Dendritic cell treated with granulocyte-macrophage colony-stimulating factor and Interleukin-4, amounts not matched to agents 40 ng/mL and 50 ng/mL, for 4 days (primary cell): ENCODE measurements at regions not wholly inside any gene's neighbourhood (a gene's known extent, or its start where the extent isn't known, plus 50 kb on each side); places are given as distances from the start of the nearest gene placed in this dataset.

Experiments used
- H3K27ac Mint-ChIP-seq: one replicate; pipeline ENCODE4 v1.8.0; 2022; ENCODE audit warnings: mild to moderate bottlenecking, mixed read lengths
- H3K27me3 Mint-ChIP-seq: one replicate; pipeline ENCODE4 v1.8.0; 2022; ENCODE audit warnings: mild to moderate bottlenecking, mixed read lengths
- H3K36me3 Mint-ChIP-seq: one replicate; pipeline ENCODE4 v1.8.0; 2022; ENCODE audit warnings: low read depth, mixed read lengths
- H3K4me1 Mint-ChIP-seq: one replicate; pipeline ENCODE4 v1.8.0; 2022; ENCODE audit warnings: low read depth, mixed read lengths
- H3K4me3 Mint-ChIP-seq: one replicate; pipeline ENCODE4 v1.8.0; 2022; ENCODE audit warnings: mild to moderate bottlenecking, moderate library complexity, mixed read lengths
- H3K9me3 Mint-ChIP-seq: one replicate; pipeline ENCODE4 v1.8.0; 2022; ENCODE audit warnings: mixed read lengths
- intact Hi-C: fragments of 100-400 bp; cut with micrococcal nuclease; formaldehyde crosslinking; loops from one replicate; pipeline ENCODE4 v1.15.0; 2022

DNA sequence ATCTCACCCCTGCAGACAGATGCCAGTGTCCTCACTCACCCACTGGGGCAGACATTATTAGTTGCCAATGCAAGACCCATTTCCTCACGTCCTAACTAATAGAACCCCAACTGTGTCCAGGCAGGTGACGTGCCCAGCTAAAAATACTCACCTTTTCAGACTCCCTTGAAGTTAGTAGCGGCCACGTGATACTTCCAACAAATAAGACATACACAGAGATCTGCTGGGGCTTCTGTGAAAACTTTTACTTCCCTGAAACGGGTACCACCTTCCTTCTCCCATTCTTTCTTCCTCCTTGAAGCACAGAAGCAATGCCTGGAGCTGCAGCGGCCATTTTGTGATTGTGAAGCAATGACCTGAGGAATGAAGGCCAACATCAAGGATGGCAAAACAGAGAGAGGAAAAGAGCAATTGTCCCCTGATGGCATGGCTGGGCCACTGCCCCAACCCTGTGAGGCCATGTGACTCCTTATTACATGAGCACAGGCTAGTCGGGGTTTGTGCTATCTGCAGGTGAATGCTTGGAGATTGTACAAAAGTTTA lies 74.4 kb upstream of the TMPRSS2 start:
- Mint-ChIP-seq H3K27ac (no peak overlapping the region), H3K9me3 (peaks cover 11% of the 10 kb centered on the region), H3K36me3 (no peaks in the 10 kb centered on the region), H3K4me1 (no peaks in the 10 kb centered on the region), H3K27me3 (peaks cover 6% of the 10 kb centered on the region), H3K4me3 (no peak overlapping the region)
- intact Hi-C loops: no loop called here

DNA sequence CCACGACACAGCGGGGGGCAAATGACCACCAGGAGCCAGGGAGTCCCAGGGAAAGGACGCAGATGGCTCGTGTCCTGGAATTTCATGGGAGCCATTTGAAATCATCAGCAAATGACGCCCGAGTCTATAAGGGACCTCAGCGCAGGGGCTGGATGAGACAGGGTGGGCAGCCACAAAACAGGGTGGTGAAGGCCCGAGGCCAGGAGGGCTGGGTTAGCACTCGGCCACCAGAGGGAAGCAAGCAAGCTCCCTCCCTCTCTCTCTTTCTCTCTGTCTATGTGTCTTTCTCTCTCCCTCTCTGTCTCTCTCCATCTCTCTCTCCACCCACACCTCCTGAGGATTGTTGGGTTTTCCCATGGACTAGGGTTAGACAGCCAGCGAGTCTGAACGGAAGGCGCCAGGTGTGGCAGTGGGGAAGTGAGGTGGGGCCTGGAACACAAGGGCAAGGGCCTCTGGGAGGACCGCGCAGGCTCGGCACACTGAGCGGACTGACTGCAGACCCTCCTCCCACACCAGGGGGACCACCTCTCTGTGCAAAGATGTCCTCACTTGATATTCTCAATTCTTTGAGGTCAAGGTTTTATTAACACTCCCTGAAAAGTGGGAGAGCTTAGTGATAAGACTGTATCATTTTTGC lies 73.8 kb upstream of the TMPRSS2 start:
- Mint-ChIP-seq H3K9me3 (peaks cover 11% of the 10 kb centered on the region), H3K4me3 (no peak overlapping the region), H3K4me1 (no peaks in the 10 kb centered on the region), H3K27me3 (peaks cover 6% of the 10 kb centered on the region), H3K27ac (no peak overlapping the region), H3K36me3 (no peaks in the 10 kb centered on the region)
- intact Hi-C loops: no loop called here

DNA sequence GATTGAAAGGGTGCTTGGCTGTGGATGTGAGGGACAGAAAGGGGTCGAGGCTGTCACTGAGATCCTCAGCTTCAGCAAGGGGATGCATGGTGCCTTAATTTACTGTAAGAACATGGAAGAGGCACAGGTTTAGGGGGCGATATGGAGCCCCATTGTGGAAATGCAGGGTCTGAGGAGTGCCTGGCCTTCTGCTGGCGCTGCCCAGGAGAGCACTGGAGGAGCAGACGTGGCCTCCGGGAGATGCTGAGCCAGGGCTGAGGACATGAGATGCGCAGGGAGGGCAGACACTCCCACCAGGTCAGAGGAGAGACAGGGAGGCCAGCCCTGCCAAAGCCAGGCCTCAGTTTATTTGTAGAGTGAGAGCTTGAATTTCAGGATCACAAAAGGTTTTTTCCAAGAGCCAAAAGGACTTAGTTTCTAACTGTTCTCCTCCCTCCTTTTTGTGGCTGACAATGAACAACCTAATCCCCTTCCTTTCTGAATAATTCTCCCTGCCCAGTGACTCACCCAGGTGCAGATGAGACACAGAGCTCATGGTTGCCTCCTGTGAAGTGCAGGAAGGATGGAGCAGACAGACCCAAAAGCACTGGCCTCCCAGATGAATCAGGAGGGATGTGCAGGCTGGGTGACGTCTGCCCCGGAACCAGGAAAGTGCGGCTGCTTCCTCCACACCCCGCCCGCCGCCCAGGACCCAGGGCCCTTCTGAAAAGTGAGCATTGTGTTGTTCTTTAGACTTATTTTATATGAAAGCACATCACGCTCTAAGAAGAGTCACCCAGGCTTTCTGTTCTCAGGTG lies 73.0 kb upstream of the TMPRSS2 start:
- no peak overlapping the region for H3K4me3 Mint-ChIP-seq
- no peaks in the 10 kb centered on the region for H3K36me3 Mint-ChIP-seq
- intact Hi-C loops: no loop called here

DNA sequence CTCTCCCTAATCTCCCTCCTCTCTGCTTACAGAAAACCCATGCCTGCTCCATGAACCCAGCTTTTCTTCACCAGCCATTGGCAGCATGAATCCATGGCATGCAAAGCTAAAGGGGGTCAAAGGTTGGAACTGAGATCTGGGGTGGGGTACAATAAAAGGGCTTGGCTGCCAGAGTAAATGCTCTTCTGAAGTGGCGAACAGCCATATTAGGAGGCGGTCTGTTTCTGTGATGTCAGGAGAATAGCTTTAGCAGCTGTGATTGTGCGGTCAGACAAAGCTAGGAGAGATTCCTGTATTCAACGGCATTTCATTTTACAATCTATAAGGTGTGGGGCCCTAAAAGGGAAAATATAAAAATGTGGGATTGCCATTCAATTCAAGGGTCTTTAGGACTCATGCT lies 71.7 kb upstream of the TMPRSS2 start:
- Mint-ChIP-seq H3K27ac (no peak overlapping the region), H3K4me3 (no peak overlapping the region), H3K36me3 (no peaks in the 10 kb centered on the region), H3K27me3 (peaks cover 6% of the 10 kb centered on the region), H3K4me1 (no peaks in the 10 kb centered on the region), H3K9me3 (peaks cover 11% of the 10 kb centered on the region)
- intact Hi-C loops: no loop called here

More for the DNA sequence above, 73.0 kb upstream of the TMPRSS2 start:
- H3K4me1 Mint-ChIP-seq: no peaks in the 10 kb centered on the region
- H3K27ac Mint-ChIP-seq: no peak overlapping the region
- peaks cover 6% of the 10 kb centered on the region for H3K27me3 Mint-ChIP-seq
- H3K9me3 Mint-ChIP-seq: peaks cover 11% of the 10 kb centered on the region

DNA sequence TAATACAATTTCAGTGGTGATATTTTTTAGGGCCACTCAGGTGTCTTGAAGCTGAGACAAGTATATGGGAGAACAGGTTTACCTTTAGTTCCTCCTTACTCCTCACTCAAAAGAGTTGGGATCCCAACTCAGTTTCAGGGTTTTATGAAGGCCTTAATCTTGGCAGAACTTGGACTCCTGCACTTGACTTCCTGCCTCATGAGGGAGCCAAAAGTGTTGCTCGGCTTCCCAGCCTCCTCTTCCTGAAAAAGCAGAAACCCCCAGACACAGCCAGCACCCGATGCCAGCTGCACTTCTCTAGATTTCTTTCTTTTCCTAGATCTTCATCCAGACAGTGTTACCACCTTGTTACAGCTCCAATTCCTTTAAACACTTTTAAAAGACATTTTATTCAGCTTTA lies 70.8 kb upstream of the TMPRSS2 start:
- no peaks in the 10 kb centered on the region for H3K4me1 Mint-ChIP-seq
- H3K27ac Mint-ChIP-seq: no peak overlapping the region
- intact Hi-C loops: no loop called here
- no peaks in the 10 kb centered on the region for H3K36me3 Mint-ChIP-seq
- no peak overlapping the region for H3K4me3 Mint-ChIP-seq
- peaks cover 11% of the 10 kb centered on the region for H3K9me3 Mint-ChIP-seq
- H3K27me3 Mint-ChIP-seq: peaks cover 6% of the 10 kb centered on the region

DNA sequence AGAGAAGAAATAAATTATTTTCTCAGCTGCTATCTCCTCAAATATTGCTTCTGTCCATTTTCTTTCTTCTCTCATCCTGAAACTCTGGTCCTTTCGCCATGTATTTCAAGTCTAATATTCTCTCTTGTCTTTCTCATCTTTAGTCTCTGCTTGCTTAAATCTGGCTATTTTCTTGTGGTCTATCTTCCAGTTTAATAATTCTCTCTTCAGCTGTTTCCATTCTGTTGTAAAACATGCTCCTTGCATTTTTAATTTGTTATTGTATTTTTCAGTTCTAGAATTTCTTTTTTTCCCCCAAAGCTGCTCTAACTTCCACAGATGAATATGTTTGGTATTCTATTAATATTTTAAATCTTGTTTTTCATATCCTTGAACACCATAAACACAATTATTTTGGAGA lies 70.1 kb upstream of the TMPRSS2 start:
- Mint-ChIP-seq H3K36me3 (no peaks in the 10 kb centered on the region), H3K4me3 (no peak overlapping the region), H3K4me1 (no peaks in the 10 kb centered on the region), H3K9me3 (peaks cover 11% of the 10 kb centered on the region), H3K27ac (no peak overlapping the region), H3K27me3 (peaks cover 6% of the 10 kb centered on the region)
- intact Hi-C loops: no loop called here

DNA sequence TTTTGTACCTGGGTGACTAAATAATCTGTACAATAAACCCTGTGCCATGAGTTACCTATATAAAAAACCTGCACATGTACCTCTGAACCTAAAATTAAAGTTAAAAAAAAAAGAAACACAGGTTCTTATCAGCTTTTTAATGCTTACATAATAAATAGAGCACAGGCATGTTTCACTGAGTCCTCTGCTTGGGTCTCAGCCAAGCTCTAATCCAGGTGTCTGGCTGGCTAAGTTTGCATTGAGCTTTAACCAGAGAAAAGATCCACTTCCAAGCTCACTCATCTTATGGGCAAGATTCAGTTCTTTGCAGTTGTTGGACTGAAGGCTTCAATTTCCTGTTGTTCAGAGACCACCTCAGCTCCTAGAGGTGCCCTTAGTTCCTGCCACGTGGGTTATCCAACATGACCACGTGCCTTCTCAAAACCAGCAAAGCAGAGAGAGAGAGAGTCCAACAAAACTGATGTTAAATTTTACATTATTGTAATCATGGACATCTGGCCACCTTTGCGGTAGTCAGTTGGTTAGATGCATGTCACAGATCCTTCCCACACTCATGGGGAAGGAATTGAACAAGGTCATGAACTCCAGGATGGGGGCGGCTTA lies 68.2 kb upstream of the TMPRSS2 start:
- Mint-ChIP-seq H3K27me3 (peaks cover 6% of the 10 kb centered on the region), H3K36me3 (no peaks in the 10 kb centered on the region), H3K27ac (no peak overlapping the region), H3K4me3 (no peak overlapping the region), H3K9me3 (peaks cover 19% of the 10 kb centered on the region), H3K4me1 (no peaks in the 10 kb centered on the region)
- intact Hi-C loops: no loop called here

DNA sequence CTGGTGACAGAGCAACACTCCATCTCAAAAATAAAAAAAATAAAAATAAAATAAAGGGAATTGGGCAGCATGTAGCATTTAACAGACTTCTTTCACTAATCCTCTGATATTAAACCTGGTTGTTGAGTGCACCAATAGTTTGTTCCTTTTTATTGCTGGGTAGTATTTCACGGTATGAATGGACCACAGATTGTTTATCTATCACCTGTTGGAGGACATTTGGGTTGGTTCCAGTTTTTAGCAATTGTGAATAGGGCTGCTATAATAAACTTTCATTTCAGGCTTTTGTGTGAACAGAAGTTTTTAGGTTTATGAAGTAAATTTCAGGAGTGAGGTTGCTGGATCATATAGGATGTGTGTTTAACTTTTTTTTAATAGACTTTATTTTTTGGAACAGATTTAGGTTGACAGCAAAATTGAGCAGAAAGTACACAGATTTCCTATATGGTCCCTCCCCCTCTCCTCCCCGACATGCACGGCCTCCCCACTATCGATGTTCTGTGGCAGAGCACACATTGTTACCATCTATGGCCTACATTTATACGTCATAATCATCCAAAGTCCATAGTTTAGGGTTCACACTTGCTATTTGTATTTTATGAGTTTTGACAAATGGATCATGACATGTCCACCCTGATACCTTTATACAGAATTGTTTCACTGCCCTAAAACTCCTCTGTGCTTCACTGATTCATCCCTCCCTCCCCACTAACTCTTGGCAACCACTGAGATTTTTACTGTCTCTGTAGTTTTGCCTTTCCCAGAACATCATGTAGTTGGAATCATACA lies 66.1 kb upstream of the TMPRSS2 start:
- intact Hi-C loops: no loop called here
- Mint-ChIP-seq H3K4me3 (no peak overlapping the region), H3K36me3 (no peaks in the 10 kb centered on the region), H3K4me1 (peaks cover 5% of the 10 kb centered on the region), H3K27ac (no peak overlapping the region), H3K9me3 (peaks cover 19% of the 10 kb centered on the region), H3K27me3 (peaks cover 6% of the 10 kb centered on the region)

DNA sequence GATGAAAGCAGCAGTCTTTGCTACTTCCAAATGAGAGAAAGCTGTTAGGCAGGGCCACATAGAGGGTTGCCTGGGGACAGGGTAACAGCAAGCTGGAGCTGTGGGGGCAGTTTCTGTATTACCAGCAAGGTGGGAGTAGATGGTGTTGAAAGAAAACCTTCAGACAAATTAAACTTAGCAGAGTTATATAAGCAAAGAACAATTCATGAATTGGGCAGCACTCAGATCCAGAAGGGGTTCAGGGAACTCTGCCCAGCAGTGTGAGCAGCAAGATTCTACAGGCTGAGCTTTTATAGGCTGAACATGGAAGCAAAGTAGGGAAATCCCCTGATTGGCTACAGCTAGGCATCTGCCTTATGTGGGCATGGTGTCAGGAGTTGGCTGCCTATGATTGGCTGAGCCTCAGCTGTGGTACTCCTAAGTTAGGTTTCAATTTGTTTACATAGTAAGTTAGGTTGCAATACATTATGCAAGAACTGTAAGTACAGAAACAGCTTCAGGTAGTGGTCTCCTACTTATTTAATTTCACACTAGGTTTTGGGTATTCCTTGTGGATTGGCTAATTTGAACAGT lies 64.1 kb upstream of the TMPRSS2 start:
- H3K9me3 Mint-ChIP-seq: peaks cover 8% of the 10 kb centered on the region
- H3K27me3 Mint-ChIP-seq: peaks cover 7% of the 10 kb centered on the region
- H3K4me1 Mint-ChIP-seq: peaks cover 5% of the 10 kb centered on the region
- no peak overlapping the region for H3K27ac Mint-ChIP-seq
- intact Hi-C loops: no loop called here
- H3K4me3 Mint-ChIP-seq: no peak overlapping the region
- H3K36me3 Mint-ChIP-seq: no peaks in the 10 kb centered on the region

DNA sequence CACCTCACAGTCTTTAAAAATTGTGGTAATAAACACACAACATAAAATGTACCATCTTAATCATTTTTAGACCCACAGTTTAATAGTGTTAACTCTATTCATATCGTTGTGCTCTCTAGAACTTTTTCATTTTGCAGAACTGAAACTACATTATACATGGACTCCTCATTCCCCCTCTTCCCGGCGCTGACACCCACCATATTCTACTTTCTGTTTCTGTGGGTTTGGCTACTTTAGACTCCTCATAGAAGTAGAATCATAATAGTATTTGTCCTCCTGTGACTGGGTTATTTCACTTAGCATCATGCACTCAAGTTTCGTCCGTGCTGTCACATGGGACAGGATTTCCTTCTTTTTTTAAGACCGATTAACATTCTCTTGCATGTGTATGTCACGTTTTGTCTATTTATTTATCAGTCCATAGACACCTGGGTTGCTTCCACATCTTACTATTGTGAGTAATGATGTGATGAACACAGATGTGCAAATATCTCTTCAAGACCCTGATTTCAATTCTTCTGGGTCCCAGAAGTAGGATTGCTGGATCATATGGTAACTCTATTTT lies 62.9 kb upstream of the TMPRSS2 start:
- H3K9me3 Mint-ChIP-seq: peaks cover 8% of the 10 kb centered on the region
- peaks cover 5% of the 10 kb centered on the region for H3K4me1 Mint-ChIP-seq
- no peak overlapping the region for H3K27ac Mint-ChIP-seq
- H3K4me3 Mint-ChIP-seq: no peak overlapping the region
- intact Hi-C loops: no loop called here
- no peaks in the 10 kb centered on the region for H3K36me3 Mint-ChIP-seq
- peaks cover 7% of the 10 kb centered on the region for H3K27me3 Mint-ChIP-seq

DNA sequence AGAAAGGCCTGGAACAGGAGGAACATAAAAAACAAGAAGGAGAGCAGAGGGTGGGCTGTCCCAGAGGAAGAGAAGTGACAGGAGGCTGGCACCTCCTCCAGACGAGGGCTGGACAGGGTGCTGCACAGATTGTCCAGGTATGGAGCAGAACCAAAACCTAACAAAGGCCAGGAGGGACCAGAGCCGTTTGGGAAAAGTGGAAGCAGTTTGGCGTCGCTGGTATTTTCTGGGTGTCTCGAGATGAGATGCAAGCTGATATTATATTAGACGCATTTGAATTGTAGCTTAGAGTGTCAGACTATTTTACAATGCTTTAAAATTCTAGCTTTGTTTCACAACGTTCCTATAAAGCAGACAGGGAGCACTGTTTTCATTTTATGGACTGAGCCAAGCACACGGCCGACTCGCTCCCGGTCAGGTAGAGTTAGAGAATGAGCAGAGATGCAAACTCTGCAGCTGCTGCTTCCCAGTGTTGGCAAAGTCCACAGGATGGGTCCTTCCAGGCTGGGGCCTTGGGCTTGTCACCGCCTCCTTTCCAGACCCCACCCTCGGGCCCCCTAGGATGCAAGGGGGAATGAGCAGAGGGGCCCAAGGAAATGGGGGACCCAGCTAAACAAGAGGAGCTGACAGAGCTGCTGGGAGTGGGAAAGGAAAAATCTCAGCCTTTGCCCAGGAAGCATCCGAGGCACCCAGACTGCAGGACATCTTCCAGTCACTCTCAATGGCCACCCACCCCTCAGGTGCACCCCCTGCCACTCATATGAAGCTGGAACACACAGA lies 60.8 kb upstream of the TMPRSS2 start:
- Mint-ChIP-seq H3K27me3 (peaks cover 11% of the 10 kb centered on the region), H3K27ac (no peak overlapping the region)

DNA sequence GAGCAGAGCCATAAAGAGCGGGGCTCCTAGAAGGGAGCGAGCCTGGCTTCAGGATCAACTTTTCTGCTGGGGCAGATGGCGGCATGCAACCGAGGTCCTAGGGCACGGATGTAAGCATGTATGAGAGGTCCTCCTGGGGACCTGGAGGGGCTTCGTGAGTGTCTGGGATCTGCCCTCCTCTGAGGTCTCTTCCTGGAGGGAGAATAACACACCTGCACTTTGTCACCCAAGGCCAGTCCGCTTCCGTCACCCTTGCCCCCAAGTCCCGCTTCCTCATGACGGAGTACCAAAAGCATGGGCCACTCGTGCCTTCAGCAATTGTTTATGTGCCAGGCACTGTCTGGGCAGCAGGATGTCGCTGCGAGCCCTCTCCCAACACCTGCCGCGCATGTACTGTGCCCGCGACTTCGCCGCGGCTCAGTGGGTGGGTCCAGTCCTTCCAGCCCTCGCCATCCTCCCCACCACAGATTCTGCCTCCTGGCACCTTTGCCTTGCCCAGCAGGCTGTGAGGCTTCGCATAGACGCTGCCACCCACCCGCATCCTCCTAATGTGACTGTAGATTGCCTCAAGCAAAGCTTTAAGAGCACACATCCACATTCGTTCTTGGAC lies 60.0 kb upstream of the TMPRSS2 start:
- Mint-ChIP-seq H3K27ac (no peak overlapping the region), H3K36me3 (no peaks in the 10 kb centered on the region), H3K4me1 (peaks cover 16% of the 10 kb centered on the region), H3K9me3 (peaks cover 8% of the 10 kb centered on the region), H3K27me3 (peaks cover 13% of the 10 kb centered on the region), H3K4me3 (no peak overlapping the region)
- intact Hi-C loops: no loop called here

More for the DNA sequence above, 60.8 kb upstream of the TMPRSS2 start:
- H3K4me1 Mint-ChIP-seq: peaks cover 9% of the 10 kb centered on the region
- intact Hi-C loops: no loop called here
- H3K9me3 Mint-ChIP-seq: peaks cover 8% of the 10 kb centered on the region
- no peaks in the 10 kb centered on the region for H3K36me3 Mint-ChIP-seq
- no peak overlapping the region for H3K4me3 Mint-ChIP-seq
